WTC11 (cell line): ENCODE measurements at regions not wholly inside any gene's neighbourhood (a gene's known extent, or its start where the extent isn't known, plus 50 kb on each side); places are given as distances from the start of the nearest gene placed in this dataset.

ENCODE experiments used
- E2F1 ChIP-seq: sonication (generic); formaldehyde crosslinking; IDR thresholded peaks from 2 replicates; pipeline ENCODE4 v1.8.0; 2022; ENCODE audit warnings: mild to moderate bottlenecking, missing genetic modification reagents
- E2F5 ChIP-seq: sonication (generic); formaldehyde crosslinking; IDR thresholded peaks from 2 replicates; pipeline ENCODE4 v1.8.1; 2022; ENCODE audit warnings: mild to moderate bottlenecking, moderate library complexity, missing genetic modification reagents
- NFYB ChIP-seq: sonication (generic); formaldehyde crosslinking; conservative IDR thresholded peaks from 2 replicates; pipeline ENCODE4 v1.8.0; 2022; ENCODE audit warnings: low read depth, missing genetic modification reagents
- NR2C2 ChIP-seq: sonication (generic); formaldehyde crosslinking; IDR thresholded peaks from 2 replicates; pipeline ENCODE4 v1.8.0; 2022; ENCODE audit warnings: mild to moderate bottlenecking, missing genetic modification reagents
- RELA ChIP-seq: sonication (generic); formaldehyde crosslinking; IDR thresholded peaks from 2 replicates; pipeline ENCODE4 v1.8.1; 2022; ENCODE audit warnings: missing genetic modification reagents, mild to moderate bottlenecking, borderline replicate concordance
- SP1 ChIP-seq: sonication (generic); formaldehyde crosslinking; conservative IDR thresholded peaks from 2 replicates; pipeline ENCODE4 v1.8.1; 2022; ENCODE audit warnings: missing genetic modification reagents
- TEAD4 ChIP-seq: sonication (generic); formaldehyde crosslinking; IDR thresholded peaks from 2 replicates; pipeline ENCODE4 v1.8.0; 2022; ENCODE audit warnings: mild to moderate bottlenecking, missing genetic modification reagents
- ZNF263 ChIP-seq: sonication (generic); formaldehyde crosslinking; IDR thresholded peaks from 2 replicates; pipeline ENCODE4 v1.8.1; 2022; ENCODE audit warnings: low read depth, mild to moderate bottlenecking, moderate library complexity, missing genetic modification reagents
- TF ChIP-seq, protein P1 (sequence below): fragments of 200-600 bp; IDR thresholded peaks from 2 replicates; pipeline ENCODE4 v1.8.0; 2022; ENCODE audit warnings: antibody characterized with exemption
- TF ChIP-seq, protein P2 (sequence below): sonication (generic); formaldehyde crosslinking; IDR thresholded peaks from 2 replicates; pipeline ENCODE4 v1.8.1; 2022; ENCODE audit warnings: mild to moderate bottlenecking, missing genetic modification reagents, moderate library complexity, borderline replicate concordance

- TF ChIP-seq, protein P1, sequence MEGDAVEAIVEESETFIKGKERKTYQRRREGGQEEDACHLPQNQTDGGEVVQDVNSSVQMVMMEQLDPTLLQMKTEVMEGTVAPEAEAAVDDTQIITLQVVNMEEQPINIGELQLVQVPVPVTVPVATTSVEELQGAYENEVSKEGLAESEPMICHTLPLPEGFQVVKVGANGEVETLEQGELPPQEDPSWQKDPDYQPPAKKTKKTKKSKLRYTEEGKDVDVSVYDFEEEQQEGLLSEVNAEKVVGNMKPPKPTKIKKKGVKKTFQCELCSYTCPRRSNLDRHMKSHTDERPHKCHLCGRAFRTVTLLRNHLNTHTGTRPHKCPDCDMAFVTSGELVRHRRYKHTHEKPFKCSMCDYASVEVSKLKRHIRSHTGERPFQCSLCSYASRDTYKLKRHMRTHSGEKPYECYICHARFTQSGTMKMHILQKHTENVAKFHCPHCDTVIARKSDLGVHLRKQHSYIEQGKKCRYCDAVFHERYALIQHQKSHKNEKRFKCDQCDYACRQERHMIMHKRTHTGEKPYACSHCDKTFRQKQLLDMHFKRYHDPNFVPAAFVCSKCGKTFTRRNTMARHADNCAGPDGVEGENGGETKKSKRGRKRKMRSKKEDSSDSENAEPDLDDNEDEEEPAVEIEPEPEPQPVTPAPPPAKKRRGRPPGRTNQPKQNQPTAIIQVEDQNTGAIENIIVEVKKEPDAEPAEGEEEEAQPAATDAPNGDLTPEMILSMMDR = no peak
- TF ChIP-seq ZNF263 = no peak
- TF ChIP-seq NFYB (CRISPR knock-in tag) = no peak
- no peak for TF ChIP-seq NR2C2 (CRISPR knock-in tag)
- TF ChIP-seq RELA (CRISPR knock-in tag) = no peak
- TF ChIP-seq SP1 = no peak
- no peak for TF ChIP-seq TEAD4
- no peak for TF ChIP-seq E2F1 (CRISPR knock-in tag)
- TF ChIP-seq, protein P2, sequence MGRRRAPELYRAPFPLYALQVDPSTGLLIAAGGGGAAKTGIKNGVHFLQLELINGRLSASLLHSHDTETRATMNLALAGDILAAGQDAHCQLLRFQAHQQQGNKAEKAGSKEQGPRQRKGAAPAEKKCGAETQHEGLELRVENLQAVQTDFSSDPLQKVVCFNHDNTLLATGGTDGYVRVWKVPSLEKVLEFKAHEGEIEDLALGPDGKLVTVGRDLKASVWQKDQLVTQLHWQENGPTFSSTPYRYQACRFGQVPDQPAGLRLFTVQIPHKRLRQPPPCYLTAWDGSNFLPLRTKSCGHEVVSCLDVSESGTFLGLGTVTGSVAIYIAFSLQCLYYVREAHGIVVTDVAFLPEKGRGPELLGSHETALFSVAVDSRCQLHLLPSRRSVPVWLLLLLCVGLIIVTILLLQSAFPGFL (CRISPR knock-in tag) = no peak
- TF ChIP-seq E2F5 (CRISPR knock-in tag) = no peak
Observed at GRCh38 chr4:27119239-27119638, 258.6 kb downstream of the STIM2 start.
